ENCODE measurements at regions not wholly inside any gene's neighbourhood (a gene's known extent, or its start where the extent isn't known, plus 50 kb on each side); places are given as distances from the start of the nearest gene placed in this dataset.

- peaks cover 14% of the 10 kb centered on the region for H3K4me1 Mint-ChIP-seq
- Histone ChIP-seq H3K4me3 (ENCODE audit: control extremely low read depth in 1 of 5, extremely low read depth in 1 of 5, insufficient read depth in 1 of 5, low read depth in 2 of 5, low read length in 4 of 5) (no peak overlapping the region), H3K36me3 (replicated peaks in 1 of 2; ENCODE audit: control extremely low read depth in 1 of 2, control insufficient read depth in 1 of 2, extremely low read depth in 1 of 2, insufficient read depth in 2 of 2, low read length in 1 of 2) (no peaks in the 10 kb centered on the region), H3K27ac (ENCODE audit: low read length in 2 of 2) (no peak overlapping the region), H3K4me1 (ENCODE audit: control insufficient read depth in 2 of 2, insufficient read depth in 2 of 2, low read length in 2 of 2) (peaks cover 7 to 10% of the 10 kb centered on the region in 2 donors), H3K79me2 (ENCODE audit: control insufficient read depth, insufficient read depth, low read length) (no peaks in the 10 kb centered on the region), H3K4me2 (replicated peaks; ENCODE audit: low read depth, low read length, poor library complexity, severe bottlenecking) (no peak overlapping the region), H2AFZ (ENCODE audit: insufficient read depth, low read depth, low read length, poor library complexity, severe bottlenecking) (no peak overlapping the region), H4K20me1 (ENCODE audit: control insufficient read depth, insufficient read depth, low read length, poor library complexity, severe bottlenecking) (no peaks in the 10 kb centered on the region), H3K9ac (ENCODE audit: low read length) (no peak overlapping the region), H3K9me3 (ENCODE audit: control extremely low read depth in 1 of 3, control insufficient read depth in 2 of 3, insufficient read depth in 1 of 3, low read length in 2 of 3) (peaks cover 0 to 1% (median 0%) of the 10 kb centered on the region in 3 donors), H3K27me3 (replicated peaks in 1 of 4; ENCODE audit: control extremely low read depth in 1 of 4, control insufficient read depth in 3 of 4, insufficient read depth in 4 of 4, low read length in 3 of 4) (peaks cover 0 to 3% (median 0%) of the 10 kb centered on the region in 4 experiments)
- 100% methylated on average over 4 of the region's 8 CpGs for WGBS (ENCODE audit: insufficient coverage)
- no peak overlapping the region for H3K27ac Mint-ChIP-seq
- no peak overlapping the region for H3K4me3 Mint-ChIP-seq
- H3K9me3 Mint-ChIP-seq (ENCODE audit: insufficient read depth), result no peaks in the 10 kb centered on the region
- DNase-seq (no peak), ATAC-seq (ENCODE audit: low read depth) (no peak)
- TF ChIP-seq CTCF (IDR thresholded peaks at IDR 0.05) (no peak), EZH2 (IDR thresholded peaks at IDR 0.05; ENCODE audit: borderline replicate concordance, insufficient read depth, low read depth, low read length, poor library complexity, severe bottlenecking) (no peak)
- intact Hi-C loops (cut with micrococcal nuclease), result no loop called here
- H3K27me3 Mint-ChIP-seq, result no peaks in the 10 kb centered on the region
- POLR2A ChIA-PET, result no interaction called here
- CTCF ChIA-PET, result no interaction called here
Measured at GRCh38 chr13:22138947-22139346, 468.1 kb downstream of the FGF9 start.

GRCh38 chr13:22141716-22142115 is 470.8 kb downstream of the FGF9 start:
- H3K9me3 ChIP-seq (ENCODE audit: control extremely low read depth in 1 of 3, control insufficient read depth in 2 of 3, insufficient read depth in 1 of 3, low read length in 2 of 3), result peaks cover 0 to 1% (median 0%) of the 10 kb centered on the region in 3 donors
- Mint-ChIP-seq H3K4me3 (no peak overlapping the region), H3K4me1 (peaks cover 11% of the 10 kb centered on the region), H3K27ac (no peak overlapping the region), H3K9me3 (ENCODE audit: insufficient read depth) (no peaks in the 10 kb centered on the region), H3K27me3 (no peaks in the 10 kb centered on the region)
- intact Hi-C loops (cut with micrococcal nuclease), result no loop called here
- no peaks in the 10 kb centered on the region for H3K36me3 ChIP-seq (replicated peaks in 1 of 2; ENCODE audit: control extremely low read depth in 1 of 2, control insufficient read depth in 1 of 2, extremely low read depth in 1 of 2, insufficient read depth in 2 of 2, low read length in 1 of 2)
- peaks cover 7 to 10% of the 10 kb centered on the region in 2 donors for H3K4me1 ChIP-seq (ENCODE audit: control insufficient read depth in 2 of 2, insufficient read depth in 2 of 2, low read length in 2 of 2)
- H2AFZ ChIP-seq (ENCODE audit: insufficient read depth, low read depth, low read length, poor library complexity, severe bottlenecking), result no peak overlapping the region
- no peak overlapping the region for H3K27ac ChIP-seq (ENCODE audit: low read length in 2 of 2)
- no peak for DNase-seq
- CTCF ChIA-PET, result no interaction called here
- no peak overlapping the region for H3K9ac ChIP-seq (ENCODE audit: low read length)
- H3K27me3 ChIP-seq (replicated peaks in 1 of 4; ENCODE audit: control extremely low read depth in 1 of 4, control insufficient read depth in 3 of 4, insufficient read depth in 4 of 4, low read length in 3 of 4), result peaks cover 0 to 3% (median 0%) of the 10 kb centered on the region in 4 experiments
- TF ChIP-seq EZH2 (IDR thresholded peaks at IDR 0.05; ENCODE audit: borderline replicate concordance, insufficient read depth, low read depth, low read length, poor library complexity, severe bottlenecking) (no peak), CTCF (IDR thresholded peaks at IDR 0.05) (no peak)
- no peak overlapping the region for H3K4me3 ChIP-seq (ENCODE audit: control extremely low read depth in 1 of 5, extremely low read depth in 1 of 5, insufficient read depth in 1 of 5, low read depth in 2 of 5, low read length in 4 of 5)
- POLR2A ChIA-PET, result no interaction called here
- no CpG with 5 or more reads among the region's 1 CpG for WGBS (ENCODE audit: insufficient coverage)
- H4K20me1 ChIP-seq (ENCODE audit: control insufficient read depth, insufficient read depth, low read length, poor library complexity, severe bottlenecking), result no peaks in the 10 kb centered on the region
- no peak overlapping the region for H3K4me2 ChIP-seq (replicated peaks; ENCODE audit: low read depth, low read length, poor library complexity, severe bottlenecking)
- no peaks in the 10 kb centered on the region for H3K79me2 ChIP-seq (ENCODE audit: control insufficient read depth, insufficient read depth, low read length)
- ATAC-seq (ENCODE audit: low read depth), result no peak

Data from B cell (primary cell).